ENCODE measurements at regions not wholly inside any gene's neighbourhood (a gene's known extent, or its start where the extent isn't known, plus 50 kb on each side); places are given as distances from the start of the nearest gene placed in this dataset.
A peak's percentile ranks its signal among the peaks of the same experiment; 100 is the strongest.
"Not testable (repeated sequence)": the region's sequence is repeated elsewhere in the genome, so short reads cannot be mapped to it uniquely, and the experiment has no call there.

- not testable (repeated sequence) for H3K27me3 ChIP-seq (ENCODE audit: control insufficient read depth in 4 of 4, insufficient read depth in 4 of 4, low read length in 3 of 4); H3K36me3 ChIP-seq (ENCODE audit: control insufficient read depth in 4 of 4, insufficient read depth in 3 of 4, low read depth in 1 of 4, low read length in 3 of 4); H3K4me1 ChIP-seq (ENCODE audit: control insufficient read depth in 4 of 4, insufficient read depth in 4 of 4, low read length in 3 of 4); H3K9me3 ChIP-seq (ENCODE audit: control insufficient read depth in 4 of 4, low read length in 3 of 4); H3K27ac ChIP-seq (ENCODE audit: low read depth in 1 of 2, low read length in 2 of 2); DNase-seq (ENCODE audit: low spot score); H3K4me3 ChIP-seq (ENCODE audit: low read depth in 1 of 3, low read length in 3 of 3); H3K9ac ChIP-seq (ENCODE audit: low read depth in 1 of 2, low read length in 2 of 2)
- peak in 1 of 2 donors; percentile 12 for TF ChIP-seq HNF4A (conservative IDR thresholded peaks at IDR 0.05)
- TF ChIP-seq RXRA (IDR thresholded peaks at IDR 0.05), result peak; percentile 4 to 14
- peak; percentile 20 to 46 for TF ChIP-seq EGR1 (IDR thresholded peaks at IDR 0.05; ENCODE audit: low read depth in 2 of 2)
- TF ChIP-seq YY1 (IDR thresholded peaks at IDR 0.05), result peak; percentile 17
- peak; percentile 19 for TF ChIP-seq SP1 (IDR thresholded peaks at IDR 0.05)
- WGBS, result 6% methylated on average over 17 of the region's 31 CpGs
These were observed 435.9 kb downstream of the SPATA31A1 start for GRCh38 chr9:39791356-39791755.

- not testable (repeated sequence) for H3K9me3 ChIP-seq (ENCODE audit: control insufficient read depth in 4 of 4, low read length in 3 of 4); H3K27ac ChIP-seq (ENCODE audit: low read depth in 1 of 2, low read length in 2 of 2); H3K9ac ChIP-seq (ENCODE audit: low read depth in 1 of 2, low read length in 2 of 2); H3K36me3 ChIP-seq (ENCODE audit: control insufficient read depth in 4 of 4, insufficient read depth in 3 of 4, low read depth in 1 of 4, low read length in 3 of 4); H3K4me3 ChIP-seq (ENCODE audit: low read depth in 1 of 3, low read length in 3 of 3); H3K27me3 ChIP-seq (ENCODE audit: control insufficient read depth in 4 of 4, insufficient read depth in 4 of 4, low read length in 3 of 4); H3K4me1 ChIP-seq (ENCODE audit: control insufficient read depth in 4 of 4, insufficient read depth in 4 of 4, low read length in 3 of 4); DNase-seq (ENCODE audit: low spot score)
- WGBS, result 85% methylated on average over 2 of the region's 8 CpGs
These were observed 442.5 kb downstream of the SPATA31A1 start for GRCh38 chr9:39797935-39798334.

GRCh38 chr9:39799252-39799651 is 443.8 kb downstream of the SPATA31A1 start:
- H3K36me3 ChIP-seq (ENCODE audit: control insufficient read depth in 4 of 4, insufficient read depth in 3 of 4, low read depth in 1 of 4, low read length in 3 of 4); H3K4me1 ChIP-seq (ENCODE audit: control insufficient read depth in 4 of 4, insufficient read depth in 4 of 4, low read length in 3 of 4); H3K9ac ChIP-seq (ENCODE audit: low read depth in 1 of 2, low read length in 2 of 2); H3K27ac ChIP-seq (ENCODE audit: low read depth in 1 of 2, low read length in 2 of 2); H3K27me3 ChIP-seq (ENCODE audit: control insufficient read depth in 4 of 4, insufficient read depth in 4 of 4, low read length in 3 of 4); H3K9me3 ChIP-seq (ENCODE audit: control insufficient read depth in 4 of 4, low read length in 3 of 4); H3K4me3 ChIP-seq (ENCODE audit: low read depth in 1 of 3, low read length in 3 of 3): not testable (repeated sequence)
- DNase-seq (ENCODE audit: low spot score), result peak; percentile 1
- 94% methylated on average over 3 of the region's 11 CpGs for WGBS

- not testable (repeated sequence) for H3K4me3 ChIP-seq (ENCODE audit: low read depth in 1 of 3, low read length in 3 of 3); H3K27ac ChIP-seq (ENCODE audit: low read depth in 1 of 2, low read length in 2 of 2); H3K9me3 ChIP-seq (ENCODE audit: control insufficient read depth in 4 of 4, low read length in 3 of 4); H3K27me3 ChIP-seq (ENCODE audit: control insufficient read depth in 4 of 4, insufficient read depth in 4 of 4, low read length in 3 of 4); H3K9ac ChIP-seq (ENCODE audit: low read depth in 1 of 2, low read length in 2 of 2); H3K4me1 ChIP-seq (ENCODE audit: control insufficient read depth in 4 of 4, insufficient read depth in 4 of 4, low read length in 3 of 4); H3K36me3 ChIP-seq (ENCODE audit: control insufficient read depth in 4 of 4, insufficient read depth in 3 of 4, low read depth in 1 of 4, low read length in 3 of 4); DNase-seq (ENCODE audit: low spot score)
- no CpG with 5 or more reads among the region's 2 CpGs for WGBS
These were observed 447.1 kb downstream of the SPATA31A1 start for GRCh38 chr9:39802561-39802960.

- Histone ChIP-seq H3K4me3 (ENCODE audit: low read depth in 1 of 3, low read length in 3 of 3) (peak overlapping the region; percentile 54 to 72 (median 57)), H3K27ac (ENCODE audit: low read depth in 1 of 2, low read length in 2 of 2) (peak overlapping the region; percentile 77 to 79), H3K9ac (ENCODE audit: low read depth in 1 of 2, low read length in 2 of 2) (peak overlapping the region in 1 of 2 donors; percentile 54)
- 6% methylated on average over 34 of the region's 43 CpGs for WGBS
- not testable (repeated sequence) for H3K9me3 ChIP-seq (ENCODE audit: control insufficient read depth in 4 of 4, low read length in 3 of 4); H3K36me3 ChIP-seq (ENCODE audit: control insufficient read depth in 4 of 4, insufficient read depth in 3 of 4, low read depth in 1 of 4, low read length in 3 of 4); H3K4me1 ChIP-seq (ENCODE audit: control insufficient read depth in 4 of 4, insufficient read depth in 4 of 4, low read length in 3 of 4); H3K27me3 ChIP-seq (ENCODE audit: control insufficient read depth in 4 of 4, insufficient read depth in 4 of 4, low read length in 3 of 4)
- TF ChIP-seq REST (IDR thresholded peaks at IDR 0.05), result peak; percentile 97
- TF ChIP-seq YY1 (IDR thresholded peaks at IDR 0.05), result peak; percentile 90
- peak; percentile 36 for DNase-seq (ENCODE audit: low spot score)
These were observed 454.1 kb downstream of the SPATA31A1 start for GRCh38 chr9:39809401-39810226.

- not testable (repeated sequence) for H3K9ac ChIP-seq (ENCODE audit: low read depth in 1 of 2, low read length in 2 of 2); H3K36me3 ChIP-seq (ENCODE audit: control insufficient read depth in 4 of 4, insufficient read depth in 3 of 4, low read depth in 1 of 4, low read length in 3 of 4); H3K27ac ChIP-seq (ENCODE audit: low read depth in 1 of 2, low read length in 2 of 2); H3K4me3 ChIP-seq (ENCODE audit: low read depth in 1 of 3, low read length in 3 of 3); H3K27me3 ChIP-seq (ENCODE audit: control insufficient read depth in 4 of 4, insufficient read depth in 4 of 4, low read length in 3 of 4); DNase-seq (ENCODE audit: low spot score); H3K9me3 ChIP-seq (ENCODE audit: control insufficient read depth in 4 of 4, low read length in 3 of 4); H3K4me1 ChIP-seq (ENCODE audit: control insufficient read depth in 4 of 4, insufficient read depth in 4 of 4, low read length in 3 of 4)
- 95% methylated on average over 2 of the region's 3 CpGs for WGBS
These were observed 454.9 kb downstream of the SPATA31A1 start for GRCh38 chr9:39810401-39810800.

GRCh38 chr9:39811615-39812014 is 456.1 kb downstream of the SPATA31A1 start:
- H3K36me3 ChIP-seq (ENCODE audit: control insufficient read depth in 4 of 4, insufficient read depth in 3 of 4, low read depth in 1 of 4, low read length in 3 of 4); DNase-seq (ENCODE audit: low spot score); H3K4me1 ChIP-seq (ENCODE audit: control insufficient read depth in 4 of 4, insufficient read depth in 4 of 4, low read length in 3 of 4); H3K27me3 ChIP-seq (ENCODE audit: control insufficient read depth in 4 of 4, insufficient read depth in 4 of 4, low read length in 3 of 4); H3K4me3 ChIP-seq (ENCODE audit: low read depth in 1 of 3, low read length in 3 of 3); H3K9me3 ChIP-seq (ENCODE audit: control insufficient read depth in 4 of 4, low read length in 3 of 4); H3K9ac ChIP-seq (ENCODE audit: low read depth in 1 of 2, low read length in 2 of 2); H3K27ac ChIP-seq (ENCODE audit: low read depth in 1 of 2, low read length in 2 of 2): not testable (repeated sequence)
- WGBS, result 92% methylated on average over 3 of the region's 3 CpGs

Measured in liver (tissue), 7 donors.